ENCODE measurements at regions not wholly inside any gene's neighbourhood (a gene's known extent, or its start where the extent isn't known, plus 50 kb on each side); places are given as distances from the start of the nearest gene placed in this dataset.

DNA sequence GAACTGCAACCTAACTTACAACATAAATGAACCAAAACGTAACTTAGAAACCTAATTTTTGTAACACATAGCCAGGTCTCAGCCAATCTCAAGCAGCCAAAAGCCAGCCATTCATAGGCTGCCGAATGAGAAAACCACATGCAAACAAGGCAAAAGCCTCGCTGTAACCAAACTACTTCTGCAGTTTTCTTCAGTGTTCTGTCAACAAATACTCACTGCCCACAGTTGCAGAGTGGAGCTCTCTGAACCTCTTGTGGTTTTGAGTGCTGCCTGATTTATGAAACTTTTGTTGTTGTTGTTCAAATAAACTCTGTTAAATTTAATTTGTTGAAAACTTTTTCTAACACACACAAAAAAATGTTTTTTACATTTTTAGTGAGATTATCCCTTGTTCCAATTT, 251.2 kb downstream of the PAPSS1 start:
- H3K27me3 ChIP-seq: no peaks in the 10 kb centered on the region
- no peaks in the 10 kb centered on the region for H3K4me1 ChIP-seq
- no peak overlapping the region for H3K27ac ChIP-seq
- DNase-seq (ENCODE audit: low spot score): no peak
- no peaks in the 10 kb centered on the region for H3K36me3 ChIP-seq
- H3K9me3 ChIP-seq: no peaks in the 10 kb centered on the region
- H3K4me3 ChIP-seq: no peak overlapping the region
- TF ChIP-seq, protein P1, sequence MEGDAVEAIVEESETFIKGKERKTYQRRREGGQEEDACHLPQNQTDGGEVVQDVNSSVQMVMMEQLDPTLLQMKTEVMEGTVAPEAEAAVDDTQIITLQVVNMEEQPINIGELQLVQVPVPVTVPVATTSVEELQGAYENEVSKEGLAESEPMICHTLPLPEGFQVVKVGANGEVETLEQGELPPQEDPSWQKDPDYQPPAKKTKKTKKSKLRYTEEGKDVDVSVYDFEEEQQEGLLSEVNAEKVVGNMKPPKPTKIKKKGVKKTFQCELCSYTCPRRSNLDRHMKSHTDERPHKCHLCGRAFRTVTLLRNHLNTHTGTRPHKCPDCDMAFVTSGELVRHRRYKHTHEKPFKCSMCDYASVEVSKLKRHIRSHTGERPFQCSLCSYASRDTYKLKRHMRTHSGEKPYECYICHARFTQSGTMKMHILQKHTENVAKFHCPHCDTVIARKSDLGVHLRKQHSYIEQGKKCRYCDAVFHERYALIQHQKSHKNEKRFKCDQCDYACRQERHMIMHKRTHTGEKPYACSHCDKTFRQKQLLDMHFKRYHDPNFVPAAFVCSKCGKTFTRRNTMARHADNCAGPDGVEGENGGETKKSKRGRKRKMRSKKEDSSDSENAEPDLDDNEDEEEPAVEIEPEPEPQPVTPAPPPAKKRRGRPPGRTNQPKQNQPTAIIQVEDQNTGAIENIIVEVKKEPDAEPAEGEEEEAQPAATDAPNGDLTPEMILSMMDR (IDR thresholded peaks at IDR 0.05): no peak

DNA sequence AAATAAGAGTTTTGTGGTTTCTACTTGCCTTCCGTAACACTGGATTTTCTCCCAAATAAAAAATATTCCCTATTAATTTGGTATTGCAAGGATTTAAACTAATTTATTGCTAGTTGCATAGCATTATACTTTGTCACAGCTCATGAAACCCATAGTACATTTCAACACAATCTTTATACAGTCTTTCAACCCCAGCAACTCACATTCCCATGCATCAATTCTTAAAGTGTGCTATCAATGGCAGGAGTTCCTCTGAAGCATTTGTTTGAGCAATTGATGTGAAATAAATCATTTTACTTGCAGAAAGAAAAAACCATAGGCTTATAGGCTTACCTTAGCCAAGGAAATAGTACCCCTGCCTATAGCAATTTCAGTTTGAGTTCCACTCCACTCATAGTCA, 251.9 kb downstream of the PAPSS1 start:
- Histone ChIP-seq H3K27ac (no peak overlapping the region), H3K4me1 (no peaks in the 10 kb centered on the region), H3K4me3 (no peak overlapping the region), H3K9me3 (no peaks in the 10 kb centered on the region), H3K36me3 (no peaks in the 10 kb centered on the region), H3K27me3 (no peaks in the 10 kb centered on the region)
- TF ChIP-seq, protein P1 (IDR thresholded peaks at IDR 0.05): no peak
- DNase-seq (ENCODE audit: low spot score): no peak

DNA sequence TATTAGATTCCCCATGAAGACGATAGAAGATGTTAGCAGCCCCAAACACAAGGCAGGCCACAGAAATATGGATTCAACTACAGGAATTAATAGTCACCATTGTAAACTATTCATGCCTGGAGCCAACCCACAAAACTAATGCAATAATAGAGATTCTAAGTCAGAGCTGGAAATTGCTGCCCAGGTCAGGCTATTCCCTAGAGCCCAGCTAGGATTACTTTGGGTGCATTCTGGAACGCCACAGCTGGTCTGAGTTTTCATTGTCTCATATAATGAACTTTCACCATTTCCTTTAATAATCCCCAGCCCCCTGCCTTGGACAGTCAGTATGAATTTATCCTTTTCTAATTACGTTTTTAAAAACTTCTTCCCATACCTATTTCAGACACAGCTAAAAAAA, 252.6 kb downstream of the PAPSS1 start:
- Histone ChIP-seq H3K9me3 (no peaks in the 10 kb centered on the region), H3K4me3 (no peak overlapping the region)

DNA sequence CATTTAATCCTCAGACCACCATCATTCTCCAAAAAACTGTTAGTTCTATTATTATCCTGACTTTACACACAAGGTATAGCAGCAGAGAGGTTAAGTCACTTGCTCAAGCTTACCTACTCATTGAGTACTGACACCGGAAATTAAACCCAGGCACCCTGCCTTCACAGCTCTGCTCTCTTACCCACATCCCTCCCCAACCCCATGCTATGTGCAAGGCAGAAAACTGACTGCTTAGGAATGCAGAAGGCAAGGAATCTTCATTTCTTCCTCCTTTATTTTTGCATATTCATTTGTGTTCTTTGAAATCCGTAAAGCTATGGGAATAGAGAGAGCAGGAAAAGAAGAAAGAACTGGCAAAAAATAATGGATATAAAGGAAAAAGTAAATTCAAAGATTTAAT, 261.8 kb downstream of the PAPSS1 start:
- H3K36me3 ChIP-seq: no peaks in the 10 kb centered on the region
- H3K9me3 ChIP-seq: peaks cover 0 to 12% of the 10 kb centered on the region in 2 donors
- no peak for DNase-seq (ENCODE audit: low spot score)
- no peak overlapping the region for H3K27ac ChIP-seq
- no peaks in the 10 kb centered on the region for H3K4me1 ChIP-seq
- H3K27me3 ChIP-seq: no peaks in the 10 kb centered on the region
- no peak overlapping the region for H3K4me3 ChIP-seq
- TF ChIP-seq, protein P1 (IDR thresholded peaks at IDR 0.05): no peak

More for the DNA sequence above, 252.6 kb downstream of the PAPSS1 start:
- DNase-seq (ENCODE audit: low spot score): no peak
- Histone ChIP-seq H3K4me1 (no peaks in the 10 kb centered on the region), H3K36me3 (no peaks in the 10 kb centered on the region), H3K27me3 (no peaks in the 10 kb centered on the region), H3K27ac (no peak overlapping the region)
- TF ChIP-seq, protein P1 (IDR thresholded peaks at IDR 0.05): no peak

DNA sequence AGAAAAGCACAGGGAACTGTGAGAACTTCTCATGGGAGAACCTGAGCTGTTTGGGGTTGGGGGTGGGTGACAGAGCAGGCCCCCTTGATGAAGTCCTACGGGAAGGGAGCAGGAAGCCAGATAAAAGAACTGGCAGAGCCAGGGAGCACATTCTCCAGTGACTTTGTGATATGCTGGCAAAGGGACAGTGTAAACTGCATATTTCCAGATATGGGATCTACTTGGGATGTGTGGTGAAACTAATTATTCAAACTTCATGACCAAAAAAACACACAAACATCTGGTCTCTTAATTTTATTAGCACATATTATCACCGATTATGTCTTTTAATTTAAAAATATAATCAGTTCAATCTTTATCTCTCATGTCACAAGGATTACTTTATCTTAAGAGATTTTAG, 266.0 kb downstream of the PAPSS1 start:
- H3K27me3 ChIP-seq: no peaks in the 10 kb centered on the region
- no peak overlapping the region for H3K27ac ChIP-seq
- H3K4me3 ChIP-seq: no peak overlapping the region
- H3K9me3 ChIP-seq: no peaks in the 10 kb centered on the region
- TF ChIP-seq, protein P1 (IDR thresholded peaks at IDR 0.05): no peak
- DNase-seq (ENCODE audit: low spot score): no peak
- H3K36me3 ChIP-seq: no peaks in the 10 kb centered on the region
- H3K4me1 ChIP-seq: no peaks in the 10 kb centered on the region
